Colon (tissue), 2 donors: ENCODE measurements at regions not wholly inside any gene's neighbourhood (a gene's known extent, or its start where the extent isn't known, plus 50 kb on each side); places are given as distances from the start of the nearest gene placed in this dataset.

Experiments
- FAIRE-seq: peaks from 2 replicates; lab custom pipeline; 2012; peaks lifted over from hg19 to GRCh38; lab: Jason Lieb, UNC
- donor health status: control.
- donor health status: control.

- no peak for FAIRE-seq
Measured at GRCh38 chr6:6781873-6782227, 193.3 kb downstream of the LY86 start.

- no peak for FAIRE-seq
Measured at GRCh38 chr6:6783721-6784120, 195.2 kb downstream of the LY86 start.

- FAIRE-seq: no peak
Measured at GRCh38 chr6:6784514-6785162, 196.1 kb downstream of the LY86 start.

GRCh38 chr6:6785163-6785521 is 196.6 kb downstream of the LY86 start:
- no peak for FAIRE-seq

GRCh38 chr6:6788394-6789032 is 200.0 kb downstream of the LY86 start:
- FAIRE-seq: no peak

GRCh38 chr6:6790393-6790792 is 201.9 kb downstream of the LY86 start:
- FAIRE-seq: no peak

GRCh38 chr6:6790891-6791290 is 202.4 kb downstream of the LY86 start:
- no peak for FAIRE-seq

GRCh38 chr6:6793388-6794250 is 205.1 kb downstream of the LY86 start:
- no peak for FAIRE-seq

GRCh38 chr6:6795393-6795792 is 206.9 kb downstream of the LY86 start:
- FAIRE-seq: no peak

GRCh38 chr6:6796818-6797217 is 208.3 kb downstream of the LY86 start:
- no peak for FAIRE-seq

- FAIRE-seq: no peak
Measured at GRCh38 chr6:6798448-6798860, 209.9 kb downstream of the LY86 start.

GRCh38 chr6:6801005-6801335 is 212.4 kb downstream of the LY86 start:
- no peak for FAIRE-seq

GRCh38 chr6:6801635-6802218 is 213.2 kb downstream of the LY86 start:
- FAIRE-seq: no peak

- FAIRE-seq: no peak
Measured at GRCh38 chr6:6803180-6803977, 214.9 kb downstream of the LY86 start.

- no peak for FAIRE-seq
Measured at GRCh38 chr6:6804843-6805615, 216.5 kb downstream of the LY86 start.

- FAIRE-seq: no peak
Measured at GRCh38 chr6:6806844-6807518, 218.5 kb downstream of the LY86 start.

GRCh38 chr6:6808343-6808742 is 219.8 kb downstream of the LY86 start:
- FAIRE-seq: no peak

GRCh38 chr6:6808915-6809314 is 220.4 kb downstream of the LY86 start:
- no peak for FAIRE-seq

- FAIRE-seq: no peak
Measured at GRCh38 chr6:6810727-6811126, 222.2 kb downstream of the LY86 start.

GRCh38 chr6:6811128-6812009 is 222.8 kb downstream of the LY86 start:
- no peak for FAIRE-seq
